Panc1 (cell line): ENCODE measurements at regions not wholly inside any gene's neighbourhood (a gene's known extent, or its start where the extent isn't known, plus 50 kb on each side); places are given as distances from the start of the nearest gene placed in this dataset.

Source experiments
- ATAC-seq: fragments of 200-7000 bp; cut with Tn5 transposase; 2 replicates; pipeline ENCODE4 v1.9.1; 2020; ENCODE audit warnings: mild to moderate bottlenecking, moderate library complexity
- BruUV-seq: library from RNA; stranded (reverse); fragments of 400-500 nt; replicated peaks from 2 replicates; lab custom pipeline; 2021; lab: Mats Ljungman, UMichigan
- CTCF ChIA-PET: fragments of 300-600 bp; sonication (Branson Sonifier 250); formaldehyde crosslinking; loops from one replicate; lab custom pipeline; 2022; ENCODE audit warnings: antibody characterized with exemption; lab: Charles Lee
- POLR2A ChIA-PET: fragments of 300-600 bp; sonication (Branson Sonifier 250); formaldehyde crosslinking; loops from one replicate; lab custom pipeline; 2022; ENCODE audit warnings: antibody characterized with exemption; lab: Charles Lee
- DNase-seq: peaks from one replicate; pipeline ENCODE4 v3.0.0-alpha.2; 2010; ENCODE audit warnings: low read depth, low spot score
- H3K27ac ChIP-seq: 2 replicates; pipeline ENCODE4 v1.5.1; 2011; ENCODE audit warnings: mild to moderate bottlenecking, low read length, inconsistent platforms
- H3K27me3 ChIP-seq: fragments of 200-500 bp; sonication (Bioruptor generic); 2 replicates; pipeline ENCODE4 v1.6.0; 2014; ENCODE audit warnings: low read length, inconsistent platforms; ENCODE audit not compliant: control insufficient read depth, insufficient read depth
- H3K36me3 ChIP-seq: fragments of 200-500 bp; sonication (Bioruptor generic); 2 replicates; pipeline ENCODE4 v1.5.1; 2014; ENCODE audit warnings: inconsistent platforms, mild to moderate bottlenecking, low read length, moderate library complexity; ENCODE audit not compliant: control insufficient read depth, insufficient read depth
- H3K4me1 ChIP-seq: 2 replicates; pipeline ENCODE4 v1.5.1; 2011; ENCODE audit warnings: inconsistent platforms, mild to moderate bottlenecking, low read length, moderate library complexity; ENCODE audit not compliant: control insufficient read depth, insufficient read depth
- H3K4me3 ChIP-seq, 2 experiments: 2 replicates each; pipeline ENCODE4 v1.5.1; 2011 to 2012; ENCODE audit warnings: low read depth in 2 of 2, low read length in 2 of 2, mild to moderate bottlenecking in 2 of 2, inconsistent platforms in 1 of 2, moderate library complexity in 1 of 2
- H3K9me3 ChIP-seq: fragments of 200-500 bp; sonication (Bioruptor generic); 2 replicates; pipeline ENCODE4 v1.5.1; 2014; ENCODE audit warnings: low read depth, mild to moderate bottlenecking, inconsistent platforms, low read length, moderate library complexity; ENCODE audit not compliant: control insufficient read depth, insufficient read depth
- POLR2AphosphoS5 ChIP-seq: IDR thresholded peaks from 2 replicates; pipeline ENCODE4 v1.6.1; 2012; ENCODE audit warnings: mild to moderate bottlenecking, low read depth, low read length, moderate library complexity
- SIN3A ChIP-seq: IDR thresholded peaks from 2 replicates; pipeline ENCODE4 v1.6.1; 2012; ENCODE audit warnings: low read depth, mild to moderate bottlenecking, low read length, moderate library complexity, borderline replicate concordance; ENCODE audit not compliant: insufficient read depth
- TCF7L2 ChIP-seq: IDR thresholded peaks from 2 replicates; pipeline ENCODE4 v1.6.1; 2011; ENCODE audit warnings: mild to moderate bottlenecking, low read depth, low read length, inconsistent platforms
- in situ Hi-C: cut with HindIII; loops from 2 replicates; pipeline ENCODE4 v1.10.0; 2016; ENCODE audit warnings: low sequenced_read_pairs, low pct_unique_long_range_greater_than_20kb
- intact Hi-C: fragments of 100-400 bp; cut with micrococcal nuclease; formaldehyde crosslinking; loops from one replicate; pipeline ENCODE4 v1.10.0; 2022; ENCODE audit not compliant: unreplicated experiment
- TF ChIP-seq, protein P1 (sequence below), 2 experiments: IDR thresholded peaks; 2 replicates each; pipeline ENCODE4 v1.6.1; 2011 to 2012; ENCODE audit warnings: low read depth in 2 of 2, control low read depth in 1 of 2, low read length in 1 of 2, mild to moderate bottlenecking in 1 of 2, moderate library complexity in 1 of 2; ENCODE audit not compliant: insufficient read depth in 1 of 2
- TF ChIP-seq, protein P2 (sequence below): fragments of 450-650 bp; IDR thresholded peaks from 2 replicates; pipeline ENCODE4 v1.5.1; 2017; ENCODE audit warnings: mild to moderate bottlenecking

DNA sequence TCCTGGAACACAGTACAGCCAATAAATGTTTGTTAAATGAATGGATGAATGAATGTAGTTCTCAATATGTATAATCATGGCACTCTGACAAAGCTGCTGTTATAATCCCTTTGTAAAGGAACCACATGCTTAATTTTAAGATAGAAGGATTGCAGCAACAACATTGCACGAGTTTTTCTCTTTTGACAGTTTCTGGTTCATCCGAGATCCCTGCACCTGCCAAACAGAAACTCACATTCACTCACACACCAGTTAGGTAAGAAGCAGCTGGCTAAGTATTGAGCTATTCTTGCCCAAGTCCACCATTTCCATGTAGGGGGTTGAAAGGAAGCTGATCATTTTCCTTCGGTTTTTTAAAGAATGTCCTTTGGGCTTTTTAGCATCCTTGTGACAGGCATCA is 133.7 kb upstream of the MAP1B start:
- Histone ChIP-seq H3K36me3 (no peaks in the 10 kb centered on the region), H3K4me3 (no peak overlapping the region), H3K27me3 (peaks cover 7% of the 10 kb centered on the region), H3K27ac (no peak overlapping the region), H3K4me1 (no peaks in the 10 kb centered on the region), H3K9me3 (no peaks in the 10 kb centered on the region)
- DNase-seq = no peak
- ChIA-PET POLR2A (interaction anchor here (0.7 kb wide), 1 partner anchor 13 kb away, joined by 3 read pairs; no protein-coding TSS in a partner anchor), CTCF (no interaction called here)
- TF ChIP-seq POLR2AphosphoS5 (no peak), TCF7L2 (no peak), SIN3A (no peak)
- TF ChIP-seq, protein P1, sequence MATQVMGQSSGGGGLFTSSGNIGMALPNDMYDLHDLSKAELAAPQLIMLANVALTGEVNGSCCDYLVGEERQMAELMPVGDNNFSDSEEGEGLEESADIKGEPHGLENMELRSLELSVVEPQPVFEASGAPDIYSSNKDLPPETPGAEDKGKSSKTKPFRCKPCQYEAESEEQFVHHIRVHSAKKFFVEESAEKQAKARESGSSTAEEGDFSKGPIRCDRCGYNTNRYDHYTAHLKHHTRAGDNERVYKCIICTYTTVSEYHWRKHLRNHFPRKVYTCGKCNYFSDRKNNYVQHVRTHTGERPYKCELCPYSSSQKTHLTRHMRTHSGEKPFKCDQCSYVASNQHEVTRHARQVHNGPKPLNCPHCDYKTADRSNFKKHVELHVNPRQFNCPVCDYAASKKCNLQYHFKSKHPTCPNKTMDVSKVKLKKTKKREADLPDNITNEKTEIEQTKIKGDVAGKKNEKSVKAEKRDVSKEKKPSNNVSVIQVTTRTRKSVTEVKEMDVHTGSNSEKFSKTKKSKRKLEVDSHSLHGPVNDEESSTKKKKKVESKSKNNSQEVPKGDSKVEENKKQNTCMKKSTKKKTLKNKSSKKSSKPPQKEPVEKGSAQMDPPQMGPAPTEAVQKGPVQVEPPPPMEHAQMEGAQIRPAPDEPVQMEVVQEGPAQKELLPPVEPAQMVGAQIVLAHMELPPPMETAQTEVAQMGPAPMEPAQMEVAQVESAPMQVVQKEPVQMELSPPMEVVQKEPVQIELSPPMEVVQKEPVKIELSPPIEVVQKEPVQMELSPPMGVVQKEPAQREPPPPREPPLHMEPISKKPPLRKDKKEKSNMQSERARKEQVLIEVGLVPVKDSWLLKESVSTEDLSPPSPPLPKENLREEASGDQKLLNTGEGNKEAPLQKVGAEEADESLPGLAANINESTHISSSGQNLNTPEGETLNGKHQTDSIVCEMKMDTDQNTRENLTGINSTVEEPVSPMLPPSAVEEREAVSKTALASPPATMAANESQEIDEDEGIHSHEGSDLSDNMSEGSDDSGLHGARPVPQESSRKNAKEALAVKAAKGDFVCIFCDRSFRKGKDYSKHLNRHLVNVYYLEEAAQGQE (IDR thresholded peaks at IDR 0.05; ENCODE audit: insufficient read depth in 1 of 2, low read depth in 2 of 2, low read length in 1 of 2) = no peak
- TF ChIP-seq, protein P2, sequence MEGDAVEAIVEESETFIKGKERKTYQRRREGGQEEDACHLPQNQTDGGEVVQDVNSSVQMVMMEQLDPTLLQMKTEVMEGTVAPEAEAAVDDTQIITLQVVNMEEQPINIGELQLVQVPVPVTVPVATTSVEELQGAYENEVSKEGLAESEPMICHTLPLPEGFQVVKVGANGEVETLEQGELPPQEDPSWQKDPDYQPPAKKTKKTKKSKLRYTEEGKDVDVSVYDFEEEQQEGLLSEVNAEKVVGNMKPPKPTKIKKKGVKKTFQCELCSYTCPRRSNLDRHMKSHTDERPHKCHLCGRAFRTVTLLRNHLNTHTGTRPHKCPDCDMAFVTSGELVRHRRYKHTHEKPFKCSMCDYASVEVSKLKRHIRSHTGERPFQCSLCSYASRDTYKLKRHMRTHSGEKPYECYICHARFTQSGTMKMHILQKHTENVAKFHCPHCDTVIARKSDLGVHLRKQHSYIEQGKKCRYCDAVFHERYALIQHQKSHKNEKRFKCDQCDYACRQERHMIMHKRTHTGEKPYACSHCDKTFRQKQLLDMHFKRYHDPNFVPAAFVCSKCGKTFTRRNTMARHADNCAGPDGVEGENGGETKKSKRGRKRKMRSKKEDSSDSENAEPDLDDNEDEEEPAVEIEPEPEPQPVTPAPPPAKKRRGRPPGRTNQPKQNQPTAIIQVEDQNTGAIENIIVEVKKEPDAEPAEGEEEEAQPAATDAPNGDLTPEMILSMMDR = no peak
- intact Hi-C loops = no loop called here
- BruUV-seq = no TSS peak
- in situ Hi-C loops = no loop called here
- ATAC-seq = no peak

DNA sequence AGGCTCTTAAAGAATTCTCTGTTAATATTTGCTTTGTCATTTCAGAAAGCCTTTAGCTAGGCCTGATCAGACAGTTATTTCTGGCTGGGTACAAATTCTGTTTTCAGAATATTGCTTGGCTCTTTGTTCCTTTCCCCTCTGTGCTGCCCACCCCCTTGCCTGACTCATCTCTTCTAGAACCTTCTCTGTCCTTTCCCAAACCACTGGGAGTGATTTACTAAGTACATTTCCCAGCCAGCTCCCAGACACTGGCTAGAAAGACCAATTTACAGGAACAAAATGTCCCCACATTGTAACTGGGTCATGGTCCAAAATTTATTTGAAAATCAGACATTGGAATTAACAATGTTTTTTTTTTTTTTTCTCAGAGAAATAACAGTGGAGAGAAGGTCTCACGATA is 133.1 kb upstream of the MAP1B start:
- CTCF ChIA-PET = no interaction called here
- POLR2A ChIA-PET = no interaction called here

More for the DNA sequence above, 133.1 kb upstream of the MAP1B start:
- no TSS peak for BruUV-seq
- Histone ChIP-seq H3K36me3 (no peaks in the 10 kb centered on the region), H3K4me1 (no peaks in the 10 kb centered on the region), H3K27me3 (peaks cover 2% of the 10 kb centered on the region), H3K9me3 (no peaks in the 10 kb centered on the region), H3K27ac (no peak overlapping the region), H3K4me3 (no peak overlapping the region)
- in situ Hi-C loops (no loop called here), intact Hi-C loops (no loop called here)
- ATAC-seq = no peak
- no peak for DNase-seq
- TF ChIP-seq, protein P1 (IDR thresholded peaks at IDR 0.05; ENCODE audit: insufficient read depth in 1 of 2, low read depth in 2 of 2, low read length in 1 of 2) = no peak
- no peak for TF ChIP-seq POLR2AphosphoS5
